ENCODE measurements at regions not wholly inside any gene's neighbourhood (a gene's known extent, or its start where the extent isn't known, plus 50 kb on each side); places are given as distances from the start of the nearest gene placed in this dataset.
"Not testable (repeated sequence)": the region's sequence is repeated elsewhere in the genome, so short reads cannot be mapped to it uniquely, and the experiment has no call there.

DNA sequence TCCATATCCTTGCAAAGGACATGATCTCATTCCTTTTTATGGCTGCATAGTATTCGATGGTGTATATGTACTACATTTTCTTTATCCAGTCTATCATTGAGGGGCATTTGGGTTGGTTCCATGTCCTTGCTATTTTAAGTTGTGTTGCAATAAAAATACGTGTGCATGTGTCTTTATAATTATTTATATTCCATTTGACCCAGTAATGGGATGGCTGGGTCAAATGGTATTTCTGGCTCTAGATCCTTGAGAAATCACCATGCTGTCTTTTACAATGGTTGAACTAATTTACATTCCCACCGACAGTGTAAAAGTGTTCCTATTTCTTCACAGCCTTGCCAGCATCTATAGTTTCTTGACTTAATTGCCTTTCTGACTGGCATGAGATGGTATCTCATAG is 972.6 kb upstream of the KCND2 start:
- not testable (repeated sequence) for DNase-seq

DNA sequence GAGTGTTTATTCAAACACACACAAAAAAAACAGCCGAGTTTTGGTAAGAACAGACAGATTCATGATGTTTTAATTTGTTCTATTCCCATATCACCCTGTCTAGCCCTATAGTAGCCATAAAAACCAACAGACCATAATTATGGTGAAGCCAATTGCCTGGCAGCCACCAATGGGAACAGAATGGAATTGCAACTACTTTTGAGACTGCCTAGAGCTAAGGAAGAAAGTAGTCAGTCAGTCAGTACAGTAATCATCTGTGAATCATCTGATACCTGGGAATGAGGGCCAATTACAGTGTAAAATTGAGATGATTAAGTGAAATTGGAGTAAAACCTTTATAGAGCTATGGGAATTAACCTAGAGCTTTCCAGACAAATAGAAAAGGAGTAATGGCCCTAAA is 952.7 kb upstream of the KCND2 start:
- no peak for DNase-seq

DNA sequence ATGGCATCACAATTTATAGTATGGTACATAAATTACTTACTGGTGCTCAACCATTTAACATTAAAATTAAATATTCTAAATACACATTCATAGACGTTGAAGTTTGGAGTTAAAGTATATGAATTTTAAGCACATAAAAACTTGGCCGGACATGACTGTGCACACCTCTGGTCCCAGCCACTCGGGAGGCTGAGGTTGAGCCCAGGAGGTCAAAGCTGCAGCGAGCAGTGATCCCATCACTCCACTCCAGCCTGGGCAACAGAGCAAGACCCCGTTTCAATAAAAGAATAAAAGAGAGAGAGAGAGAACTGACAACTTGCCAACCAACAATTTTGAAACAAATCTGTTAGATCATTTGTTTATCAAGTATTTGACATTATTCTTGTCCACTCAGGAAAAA is 943.3 kb upstream of the KCND2 start:
- DNase-seq = no peak

DNA sequence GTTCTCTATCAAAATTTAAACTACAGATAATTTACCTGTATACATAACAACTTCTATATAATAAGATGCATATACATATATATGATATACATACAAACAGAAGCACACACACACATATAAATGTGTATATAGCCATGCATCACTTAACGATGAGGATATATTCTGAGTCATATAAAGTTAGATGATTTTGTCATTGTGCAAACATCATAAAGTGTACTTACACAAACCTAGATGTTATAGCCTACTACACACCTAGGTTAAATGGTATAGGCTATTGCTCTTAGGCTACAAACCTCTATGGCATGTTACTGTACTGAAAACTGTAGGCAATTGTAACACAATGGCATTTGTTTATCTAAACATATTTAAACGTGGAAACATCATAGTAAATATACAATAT is 937.6 kb upstream of the KCND2 start:
- DNase-seq = no peak

DNA sequence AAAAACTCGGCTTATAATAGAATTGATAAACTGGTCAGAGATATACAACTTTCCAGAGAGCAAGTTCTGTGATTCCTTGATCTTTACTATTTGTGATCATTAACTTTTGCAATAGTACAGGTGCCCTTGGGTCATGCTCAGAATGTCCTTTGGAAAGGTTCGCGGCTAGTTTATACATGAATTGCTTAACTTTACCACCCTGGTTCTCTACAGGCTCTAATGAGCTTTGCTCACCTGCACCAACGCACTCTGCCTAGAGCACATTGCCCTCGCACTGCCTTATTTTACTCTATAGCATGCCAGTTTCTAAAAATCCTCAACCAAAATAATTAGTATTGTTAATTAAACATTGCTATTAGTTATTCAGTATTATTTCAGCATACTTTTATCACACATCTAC is 931.2 kb upstream of the KCND2 start:
- DNase-seq = no peak

DNA sequence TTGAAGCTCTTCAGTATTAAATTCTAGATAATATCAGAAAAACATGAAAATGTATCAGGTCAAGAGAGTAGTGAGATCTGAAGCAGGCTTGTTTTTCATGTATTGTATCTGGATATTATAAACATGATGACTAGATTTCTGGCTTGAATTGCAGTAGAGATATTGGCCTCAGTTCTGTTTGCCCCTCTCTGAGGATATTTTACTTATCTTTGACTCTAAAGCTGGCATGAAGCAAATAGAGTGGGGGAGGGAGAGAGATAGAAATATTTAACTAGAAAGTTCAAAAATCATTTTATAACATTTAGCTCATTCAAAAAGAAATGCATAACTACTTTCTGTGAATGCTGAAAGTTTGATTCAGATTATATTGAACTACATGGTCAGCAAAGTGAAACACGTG is 929.7 kb upstream of the KCND2 start:
- no peak for DNase-seq

DNA sequence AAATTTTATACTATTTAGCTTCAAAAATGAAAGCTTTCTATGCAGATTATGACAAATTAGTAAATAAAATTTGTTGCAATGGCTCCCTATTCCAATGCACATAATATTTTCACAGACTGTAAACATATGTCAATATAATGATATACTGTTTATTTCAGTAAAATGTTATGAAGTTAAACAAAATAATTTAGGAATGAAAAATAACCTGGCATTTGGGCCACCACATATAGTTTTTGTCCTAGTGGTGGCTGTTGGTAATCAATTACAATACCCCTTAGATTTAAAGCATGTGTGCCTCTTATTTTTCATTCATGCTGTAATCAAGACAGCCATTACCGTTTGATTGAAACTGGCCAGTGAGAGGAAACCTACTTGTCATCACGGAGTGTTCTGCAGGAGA is 928.5 kb upstream of the KCND2 start:
- no peak for DNase-seq

DNA sequence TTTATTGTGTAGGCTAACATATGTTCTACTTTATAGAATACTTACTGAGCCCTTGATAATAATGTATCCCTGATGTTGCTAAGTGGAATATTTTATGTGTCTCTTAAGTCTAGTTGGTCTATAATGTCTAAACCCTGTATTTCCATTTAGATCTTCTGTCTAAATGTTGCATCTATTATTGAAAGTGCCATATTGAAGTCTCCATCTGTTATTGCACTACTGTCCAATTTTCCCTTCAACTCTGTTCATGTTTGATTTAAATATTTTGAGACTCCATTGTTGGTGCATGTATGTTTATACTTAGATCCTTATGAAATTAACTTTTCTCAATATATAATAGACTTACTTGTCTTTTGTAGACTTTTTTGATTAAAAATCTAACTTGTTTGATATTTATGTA is 924.5 kb upstream of the KCND2 start:
- DNase-seq = no peak

DNA sequence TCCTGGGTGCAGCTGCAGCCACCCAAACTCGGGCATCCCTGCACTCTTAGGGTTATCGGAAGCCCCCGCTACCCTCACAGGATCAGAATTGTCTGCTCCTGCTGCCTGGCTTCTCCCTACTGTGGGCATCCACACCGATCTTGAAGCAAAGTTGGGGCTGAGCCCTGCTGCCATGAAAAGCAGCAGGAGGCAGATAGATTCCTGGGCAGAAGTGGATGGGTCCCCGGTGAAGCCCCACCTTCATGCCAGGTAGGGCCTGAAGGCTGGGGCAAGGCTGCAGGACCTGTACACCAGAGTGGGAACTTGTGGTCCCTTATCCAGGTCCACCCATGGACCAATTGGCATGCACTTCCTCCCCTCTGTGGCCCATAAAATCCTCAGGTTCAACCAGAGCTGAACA is 922.6 kb upstream of the KCND2 start:
- no peak for DNase-seq

DNA sequence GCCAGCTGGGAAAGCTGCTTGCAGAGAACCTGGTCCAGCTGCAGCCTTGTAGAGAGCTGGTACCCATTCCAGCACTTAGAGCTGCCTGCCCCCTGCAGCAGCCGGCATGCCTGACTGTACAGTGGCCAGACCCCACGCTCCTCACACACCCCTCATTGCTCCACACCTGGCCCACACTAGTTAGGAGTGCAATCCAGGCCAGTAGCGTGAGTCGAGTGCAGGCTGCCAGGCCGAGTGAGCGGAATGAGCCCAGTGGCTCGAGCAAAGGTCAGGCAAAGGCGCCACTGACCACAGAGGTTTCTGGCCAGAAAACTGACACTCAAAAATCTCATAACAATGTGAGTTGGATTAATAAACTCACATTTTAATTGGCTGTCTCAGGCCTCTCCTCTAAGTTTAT is 921.7 kb upstream of the KCND2 start:
- DNase-seq = no peak

DNA sequence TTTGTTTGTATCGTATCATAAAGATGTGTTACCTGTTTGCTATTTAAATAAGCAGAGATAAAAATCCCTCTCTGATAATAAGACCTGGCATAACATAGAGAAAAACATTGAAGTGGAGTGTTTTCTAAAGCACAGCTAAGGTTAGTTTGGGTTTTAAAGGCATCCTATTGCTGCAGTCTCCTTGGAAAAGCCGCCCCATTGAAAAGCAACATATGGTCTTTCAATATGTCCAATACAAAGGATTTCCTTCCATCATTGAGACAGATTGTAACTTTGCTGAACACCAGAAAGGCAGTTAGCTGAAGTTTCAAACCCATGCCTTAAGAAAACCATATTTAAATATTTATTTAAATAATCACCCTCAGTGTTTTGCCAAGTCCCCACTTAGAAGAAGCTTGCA is 898.5 kb upstream of the KCND2 start:
- DNase-seq = no peak

DNA sequence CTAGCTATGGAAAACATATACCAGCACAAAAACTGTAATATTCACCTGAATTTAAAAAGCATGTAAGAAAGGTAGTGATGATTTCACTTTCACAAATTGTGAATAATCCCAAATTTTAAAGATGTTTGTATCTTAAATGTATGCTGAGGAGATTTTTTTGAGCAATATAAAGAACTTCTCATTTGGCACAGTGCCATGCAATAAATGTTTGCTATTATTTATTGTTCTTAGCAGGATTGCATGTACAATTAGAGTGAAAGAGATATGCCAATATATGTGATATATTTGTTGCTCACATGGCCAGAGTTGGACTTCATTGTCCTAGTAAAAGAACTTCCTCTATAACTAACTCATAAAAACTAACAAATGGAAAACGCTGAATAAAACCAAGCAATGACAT is 895.1 kb upstream of the KCND2 start:
- no peak for DNase-seq

DNA sequence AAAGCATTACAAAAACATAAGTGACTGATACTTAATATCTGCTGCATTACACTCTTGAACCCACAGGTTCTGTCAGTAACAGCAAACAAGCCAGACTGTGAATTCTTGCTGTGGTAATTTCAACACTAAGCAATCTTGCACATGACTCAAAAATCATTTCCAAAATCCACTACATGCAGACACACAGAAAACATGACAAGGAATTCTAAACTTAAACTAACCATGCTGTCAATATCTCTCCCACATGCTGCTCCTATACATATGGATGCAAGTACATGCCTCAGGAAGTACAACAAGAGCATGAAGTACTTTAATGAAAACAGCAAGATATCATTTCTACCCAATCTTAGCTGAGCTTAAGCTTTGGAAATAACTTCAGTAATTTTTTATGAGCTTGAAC is 890.2 kb upstream of the KCND2 start:
- DNase-seq = no peak

DNA sequence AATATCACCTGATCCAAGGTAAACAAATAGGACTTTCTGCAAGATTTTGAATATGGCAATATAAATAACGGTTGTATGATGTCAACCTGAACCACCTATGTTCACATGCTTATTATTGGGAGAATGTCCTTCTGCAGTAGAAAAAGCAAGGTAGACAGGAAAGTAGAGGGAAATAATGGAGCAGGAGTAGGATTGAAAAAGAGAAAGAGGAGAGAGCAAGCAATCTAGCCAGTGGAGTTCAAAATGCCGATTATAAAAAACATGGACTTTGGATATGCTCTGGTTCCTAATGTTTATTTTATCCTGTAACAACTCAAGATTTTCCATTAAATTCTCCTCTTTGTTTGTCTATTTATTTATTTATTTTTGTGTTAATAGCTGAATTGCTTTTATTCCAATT is 878.0 kb upstream of the KCND2 start:
- no peak for DNase-seq

DNA sequence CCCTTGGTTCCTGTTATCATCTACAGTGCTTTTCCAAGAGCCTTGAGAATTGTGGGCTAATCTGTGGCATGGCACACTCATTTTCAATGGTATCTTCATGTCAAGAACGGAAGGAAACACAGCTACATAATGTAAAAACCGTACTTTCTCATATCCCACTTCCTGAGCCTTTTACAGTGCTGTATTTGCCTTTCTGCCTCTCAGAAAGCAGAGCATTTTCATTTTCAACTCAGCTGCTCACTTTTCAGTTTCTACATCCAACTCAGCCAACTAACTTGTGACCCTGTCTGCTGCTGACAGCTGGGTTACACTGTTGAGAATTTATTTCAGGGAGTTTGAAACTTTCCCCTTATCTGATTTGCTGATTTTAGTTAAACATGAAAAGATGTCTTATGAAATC is 875.8 kb upstream of the KCND2 start:
- no peak for DNase-seq

DNA sequence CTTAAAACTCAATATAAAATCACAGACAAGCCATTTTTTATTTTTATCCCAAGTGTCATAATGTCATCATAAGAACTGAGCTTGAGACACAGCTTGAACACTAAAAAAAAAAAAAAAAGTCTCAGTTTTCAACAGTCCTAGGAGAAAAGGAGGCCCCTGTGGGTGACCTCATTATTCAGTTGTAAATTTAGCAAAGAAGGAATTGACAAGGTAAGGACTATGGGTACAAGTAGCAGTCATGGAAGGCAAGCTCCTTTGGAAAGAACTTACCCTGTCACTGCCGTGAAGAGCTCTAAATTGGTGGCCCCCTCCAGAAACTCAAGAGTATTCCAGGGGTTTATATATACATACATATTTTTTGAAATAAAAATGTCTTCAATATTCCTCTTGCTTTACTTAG is 864.4 kb upstream of the KCND2 start:
- no peak for DNase-seq

DNA sequence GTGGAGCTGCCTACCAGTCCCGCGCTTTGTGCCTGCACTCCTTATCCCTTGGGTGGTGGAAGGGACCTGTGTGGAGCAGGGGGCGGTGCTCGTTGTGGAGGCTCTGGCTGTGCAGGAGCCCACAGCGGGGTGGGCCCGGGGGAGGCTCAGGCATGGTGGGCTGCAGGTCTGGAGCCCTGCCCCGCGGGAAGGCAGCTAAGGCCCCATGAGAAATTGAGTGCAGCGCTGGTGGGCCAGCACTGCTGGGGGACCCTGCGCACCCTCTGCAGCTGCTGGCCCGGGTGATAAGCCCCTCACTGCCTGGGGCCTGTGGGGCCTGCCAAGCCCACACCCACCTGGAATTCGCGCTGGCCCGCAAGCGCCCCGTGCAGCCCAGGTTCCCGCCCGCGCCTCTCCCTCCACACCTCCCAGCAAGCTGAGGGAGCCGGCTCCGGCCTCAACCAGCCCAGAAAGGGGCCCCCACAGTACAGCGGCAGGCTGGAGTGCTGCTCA is 859.6 kb upstream of the KCND2 start:
- DNase-seq = no peak

DNA sequence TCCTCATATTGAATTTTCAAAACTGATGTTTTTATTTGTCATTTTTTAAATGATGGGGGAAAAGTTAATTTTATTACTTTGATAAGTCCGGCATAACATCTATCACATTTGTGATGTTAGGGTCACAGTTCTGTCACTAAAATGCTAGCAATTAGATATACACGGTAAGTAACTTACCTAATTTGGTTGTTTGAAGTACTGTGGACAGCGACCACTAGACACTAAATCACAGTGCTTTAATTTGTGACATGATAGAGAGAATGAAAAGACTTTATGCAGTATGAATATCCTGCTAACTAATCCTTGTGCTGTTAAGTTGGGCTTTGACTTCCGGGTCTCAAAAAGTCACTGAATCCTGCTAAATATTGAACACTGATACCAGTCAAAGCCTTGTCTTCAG is 857.3 kb upstream of the KCND2 start:
- DNase-seq = no peak

DNA sequence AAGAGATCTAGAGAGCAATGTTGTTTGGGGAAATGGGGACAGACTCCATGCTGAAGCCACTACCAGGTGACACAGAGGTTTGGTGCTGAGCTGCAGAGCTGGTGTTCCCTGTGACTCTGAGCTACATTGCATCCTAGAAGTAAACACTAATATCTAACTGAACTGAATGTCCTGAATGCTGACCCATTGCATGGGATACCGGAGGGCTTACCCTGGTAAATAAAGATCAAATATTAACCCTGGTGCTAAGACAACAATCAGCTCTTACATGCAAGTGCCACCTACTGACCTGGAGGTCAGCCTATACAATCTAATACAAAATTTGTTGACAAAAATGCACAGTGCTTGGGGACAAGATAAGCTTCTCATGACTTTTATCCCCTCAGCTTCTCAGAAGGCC is 851.3 kb upstream of the KCND2 start:
- DNase-seq = no peak

DNA sequence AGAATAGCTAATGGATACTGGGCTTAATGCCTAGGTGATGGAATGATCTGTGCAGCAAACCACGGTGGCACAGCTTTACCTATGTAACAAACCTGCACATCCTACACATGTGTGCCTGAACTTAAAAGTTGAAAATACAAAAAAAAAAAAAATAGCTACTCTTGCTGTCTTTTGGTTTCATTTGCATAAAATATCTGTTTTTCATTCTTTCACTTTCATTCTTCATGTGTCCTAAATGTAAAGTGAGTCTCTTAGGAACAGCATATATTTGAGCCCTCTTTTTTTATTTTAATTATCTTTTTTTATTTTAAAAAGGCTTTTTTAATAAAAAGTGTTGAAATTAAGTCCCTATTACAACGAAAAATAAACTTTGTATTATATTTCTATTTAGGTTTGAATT is 836.1 kb upstream of the KCND2 start:
- DNase-seq = no peak

DNA sequence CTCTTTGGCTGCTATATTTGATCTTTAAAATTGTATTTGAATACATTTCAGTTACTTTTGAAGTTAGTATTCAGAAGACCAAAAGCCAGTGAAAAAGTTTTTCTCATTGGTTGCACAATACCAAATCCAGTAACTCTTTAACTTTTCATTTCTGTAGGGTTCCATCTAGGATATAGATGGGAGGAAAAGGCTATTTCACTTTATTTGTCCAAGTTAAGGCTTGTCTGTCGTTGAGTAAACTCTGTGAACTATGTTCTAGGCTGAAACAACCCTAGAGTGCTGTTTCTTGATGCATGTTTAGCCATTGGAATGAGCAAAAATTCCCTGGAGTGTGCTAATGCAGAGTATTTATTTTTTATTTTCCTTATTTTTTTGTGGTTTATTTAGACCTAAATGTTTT is 834.7 kb upstream of the KCND2 start:
- no peak for DNase-seq

DNA sequence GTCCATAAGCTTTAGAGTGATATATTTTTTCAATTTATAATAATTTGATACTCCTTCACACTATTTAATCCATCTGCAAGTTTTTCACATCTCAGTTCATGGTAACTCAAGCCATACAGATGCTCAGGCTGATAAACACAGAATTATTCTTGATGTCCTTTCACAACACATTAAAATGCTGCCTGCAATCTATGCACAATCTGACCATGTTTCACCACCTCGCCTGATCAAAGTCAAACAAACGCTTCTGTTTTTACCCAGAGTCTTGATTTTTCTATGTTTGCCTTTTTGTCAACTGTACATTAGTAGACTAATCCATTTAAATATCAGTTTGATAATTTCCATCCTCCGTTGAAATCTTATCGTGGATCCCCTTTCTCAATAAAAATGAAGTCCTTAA is 833.8 kb upstream of the KCND2 start:
- DNase-seq = no peak

DNA sequence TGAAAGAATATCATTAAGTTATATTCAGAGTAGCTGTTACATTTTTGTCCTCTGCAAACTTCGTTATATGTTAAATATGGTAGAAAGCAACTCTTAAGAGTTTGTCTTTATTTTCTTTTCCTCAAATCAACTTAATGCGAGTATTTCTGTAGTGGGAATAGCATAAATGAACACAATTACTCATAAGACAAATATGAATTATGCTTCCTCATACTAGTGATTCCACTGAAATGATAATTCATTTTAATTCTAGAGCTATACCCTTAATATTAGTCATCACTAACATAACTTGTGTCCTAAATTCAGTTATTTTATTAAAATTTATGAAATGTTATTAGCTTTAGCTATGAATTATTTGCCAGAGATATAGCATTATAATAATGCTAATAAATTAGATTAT is 820.6 kb upstream of the KCND2 start:
- DNase-seq = no peak

DNA sequence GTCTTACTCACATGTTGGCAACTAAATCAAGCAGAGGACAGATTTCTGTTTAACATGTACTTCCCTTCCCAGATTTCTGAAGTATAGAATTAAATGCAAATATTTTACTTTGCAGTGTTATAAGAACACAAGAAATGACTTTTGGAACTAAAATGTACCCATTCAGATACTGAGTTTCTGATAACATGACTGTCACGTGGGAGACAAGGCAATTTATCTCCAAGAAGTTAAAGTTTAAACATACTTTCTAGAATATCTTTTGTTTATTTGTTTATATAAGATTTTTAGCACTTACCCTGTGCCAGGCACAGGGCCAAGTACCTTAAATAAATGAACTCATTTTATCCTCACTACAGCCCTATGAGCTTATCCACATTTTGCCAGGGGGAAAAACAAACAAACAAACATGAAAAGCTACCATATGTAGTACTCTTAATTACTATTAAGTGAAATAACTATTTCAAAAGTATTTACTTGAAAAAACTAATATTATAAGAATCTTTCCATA is 807.1 kb upstream of the KCND2 start:
- DNase-seq = no peak

DNA sequence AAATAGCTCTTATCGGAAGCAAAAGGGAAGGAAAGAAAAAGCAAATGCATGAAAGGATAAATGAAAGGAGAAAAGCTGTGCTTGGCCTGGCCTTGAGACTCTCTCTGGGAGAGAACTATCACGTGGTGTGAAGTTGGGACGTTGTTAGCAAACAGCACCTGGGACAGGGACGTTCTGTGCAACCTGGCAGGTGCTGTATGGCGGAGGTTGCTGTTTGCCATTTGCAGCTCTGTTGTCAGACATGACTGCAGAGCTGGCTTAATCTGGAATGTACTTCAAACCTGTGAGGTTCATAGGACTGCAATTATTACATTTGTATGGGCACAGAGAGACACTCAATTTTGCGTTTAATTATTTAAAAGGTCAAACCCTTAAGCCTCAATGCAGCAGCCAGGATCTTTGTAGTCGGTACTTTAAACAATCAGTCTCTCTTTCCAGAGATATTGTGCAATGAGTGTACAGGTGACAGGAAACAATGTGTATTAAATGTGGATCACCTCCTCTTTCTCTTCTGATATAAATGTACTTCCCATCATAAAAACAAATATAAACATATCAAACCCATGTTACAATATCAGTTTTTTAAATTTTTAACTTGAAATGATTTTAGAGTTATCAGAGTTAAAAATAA is 800.5 kb upstream of the KCND2 start:
- no peak for DNase-seq

DNA sequence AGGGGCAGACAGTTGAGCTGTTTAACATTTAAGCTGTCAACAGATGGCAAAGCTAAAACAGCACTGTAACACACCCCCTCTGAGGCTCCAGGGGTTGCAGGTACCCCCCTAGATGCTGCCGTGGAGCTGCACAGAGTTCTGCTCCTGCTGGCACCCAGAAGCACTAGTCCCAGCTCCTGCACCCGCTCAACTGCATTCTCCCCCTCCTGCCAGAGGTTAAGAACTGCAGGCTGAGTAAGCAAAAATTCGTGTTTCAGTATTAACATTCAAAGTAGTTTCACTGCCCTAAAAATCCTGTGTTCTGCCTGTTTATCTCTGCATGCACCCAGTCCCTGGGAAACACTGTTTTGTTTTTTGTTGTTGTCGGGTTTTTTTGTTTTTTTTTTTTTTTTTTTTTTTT is 790.8 kb upstream of the KCND2 start:
- DNase-seq = no peak
